Fibroblast of lung (primary cell): ENCODE measurements at regions not wholly inside any gene's neighbourhood (a gene's known extent, or its start where the extent isn't known, plus 50 kb on each side); places are given as distances from the start of the nearest gene placed in this dataset.

Experiments
- DNase-seq, 2 donors: peaks; one replicate each; pipeline versions ENCODE4 v3.0.0 to v3.0.0-alpha.2; 2010; ENCODE audit warnings: low read depth in 2 of 2
- H2AFZ ChIP-seq: 2 replicates; pipeline ENCODE4 v1.5.1; 2012; ENCODE audit warnings: low read length, control low read depth, inconsistent platforms
- H3K27ac ChIP-seq: 2 replicates; pipeline ENCODE4 v1.5.1; 2011; ENCODE audit warnings: low read length, control low read depth; ENCODE audit not compliant: insufficient read depth
- H3K27me3 ChIP-seq: 2 replicates; pipeline ENCODE4 v1.5.1; 2011; ENCODE audit warnings: mild to moderate bottlenecking, low read length; ENCODE audit not compliant: control insufficient read depth, insufficient read depth
- H3K36me3 ChIP-seq: 2 replicates; pipeline ENCODE4 v1.5.1; 2011; ENCODE audit warnings: low read length; ENCODE audit not compliant: control insufficient read depth, insufficient read depth
- H3K4me1 ChIP-seq: 2 replicates; pipeline ENCODE4 v1.5.1; 2011; ENCODE audit warnings: low read length; ENCODE audit not compliant: control insufficient read depth, insufficient read depth; ENCODE audit errors: extremely low read depth
- H3K4me2 ChIP-seq: 2 replicates; pipeline ENCODE4 v1.5.1; 2011; ENCODE audit warnings: low read length, control low read depth; ENCODE audit not compliant: insufficient read depth; ENCODE audit errors: extremely low read depth
- H3K4me3 ChIP-seq, 4 experiments: fragments of 200-600 bp in 1 of 4; sonication (generic) in 1 of 4; replicated peaks in 1 of 4; 2 replicates each; pipeline ENCODE4 v1.5.1; 2011 to 2016; ENCODE audit warnings: low read length in 4 of 4, low read depth in 3 of 4, mild to moderate bottlenecking in 3 of 4, control low read depth in 2 of 4, inconsistent platforms in 1 of 4, mixed read lengths in 1 of 4; ENCODE audit not compliant: insufficient read depth in 1 of 4; ENCODE audit errors: control extremely low read depth in 1 of 4
- H3K79me2 ChIP-seq: 2 replicates; pipeline ENCODE4 v1.5.1; 2012; ENCODE audit warnings: mild to moderate bottlenecking, low read length, inconsistent platforms; ENCODE audit not compliant: control insufficient read depth, insufficient read depth
- H3K9ac ChIP-seq: 2 replicates; pipeline ENCODE4 v1.5.1; 2011; ENCODE audit warnings: mild to moderate bottlenecking, low read length, control low read depth; ENCODE audit not compliant: insufficient read depth
- H3K9me3 ChIP-seq: 2 replicates; pipeline ENCODE4 v1.5.1; 2012; ENCODE audit warnings: low read depth, low read length; ENCODE audit not compliant: control insufficient read depth, insufficient read depth
- H4K20me1 ChIP-seq: 2 replicates; pipeline ENCODE4 v1.5.1; 2011; ENCODE audit warnings: low read length; ENCODE audit not compliant: control insufficient read depth, insufficient read depth; ENCODE audit errors: extremely low read depth
- CTCF ChIP-seq, 2 donors: IDR thresholded peaks in 1 of 2; conservative IDR thresholded peaks in 1 of 2; 1 replicate in 1 of 2; 2 replicates in 1 of 2; pipeline ENCODE4 v1.5.1; 2011 to 2012; ENCODE audit warnings: low read length in 2 of 2, control low read depth in 1 of 2, inconsistent platforms in 1 of 2, low read depth in 1 of 2, mild to moderate bottlenecking in 1 of 2
- EZH2 ChIP-seq: IDR thresholded peaks from 2 replicates; pipeline ENCODE4 v1.5.1; 2012; ENCODE audit warnings: low read length, control low read depth, mild to moderate bottlenecking; ENCODE audit errors: missing control alignments

GRCh38 chr12:87059231-87059630 is 803.0 kb upstream of the MGAT4C start:
- no peak overlapping the region for H3K4me3 ChIP-seq
- H3K27ac ChIP-seq, result no peak overlapping the region
- no peak overlapping the region for H3K4me2 ChIP-seq
- no peak overlapping the region for H3K9ac ChIP-seq
- no peaks in the 10 kb centered on the region for H3K27me3 ChIP-seq
- H2AFZ ChIP-seq, result no peak overlapping the region
- no peaks in the 10 kb centered on the region for H3K9me3 ChIP-seq
- no peaks in the 10 kb centered on the region for H4K20me1 ChIP-seq
- DNase-seq, result no peak
- H3K4me1 ChIP-seq, result no peaks in the 10 kb centered on the region
- TF ChIP-seq CTCF (conservative IDR thresholded peaks at IDR 0.05 in 1 of 2, IDR thresholded peaks at IDR 0.05 in 1 of 2; ENCODE audit: low read depth in 1 of 2, low read length in 2 of 2) (no peak), EZH2 (no peak)
- no peaks in the 10 kb centered on the region for H3K79me2 ChIP-seq
- no peaks in the 10 kb centered on the region for H3K36me3 ChIP-seq

GRCh38 chr12:87054226-87054625 is 798.0 kb upstream of the MGAT4C start:
- H3K27ac ChIP-seq, result no peak overlapping the region
- H4K20me1 ChIP-seq, result no peaks in the 10 kb centered on the region
- TF ChIP-seq CTCF (conservative IDR thresholded peaks at IDR 0.05 in 1 of 2, IDR thresholded peaks at IDR 0.05 in 1 of 2; ENCODE audit: low read depth in 1 of 2, low read length in 2 of 2) (no peak), EZH2 (no peak)
- no peaks in the 10 kb centered on the region for H3K36me3 ChIP-seq
- H3K27me3 ChIP-seq, result no peaks in the 10 kb centered on the region
- H3K4me2 ChIP-seq, result no peak overlapping the region
- no peak overlapping the region for H3K4me3 ChIP-seq
- DNase-seq, result peak in 1 of 2 donors; percentile 61
- H3K4me1 ChIP-seq, result no peaks in the 10 kb centered on the region
- no peak overlapping the region for H2AFZ ChIP-seq
- H3K9me3 ChIP-seq, result no peaks in the 10 kb centered on the region
- H3K9ac ChIP-seq, result no peak overlapping the region
- H3K79me2 ChIP-seq, result no peaks in the 10 kb centered on the region

- Histone ChIP-seq H3K27me3 (no peaks in the 10 kb centered on the region), H3K36me3 (no peaks in the 10 kb centered on the region), H4K20me1 (no peaks in the 10 kb centered on the region), H3K9me3 (no peaks in the 10 kb centered on the region), H3K79me2 (no peaks in the 10 kb centered on the region), H2AFZ (no peak overlapping the region), H3K4me2 (no peak overlapping the region), H3K27ac (no peak overlapping the region), H3K4me1 (no peaks in the 10 kb centered on the region), H3K9ac (no peak overlapping the region), H3K4me3 (no peak overlapping the region)
- DNase-seq, result peak; percentile 1 to 3
- TF ChIP-seq CTCF (conservative IDR thresholded peaks at IDR 0.05 in 1 of 2, IDR thresholded peaks at IDR 0.05 in 1 of 2; ENCODE audit: low read depth in 1 of 2, low read length in 2 of 2) (no peak), EZH2 (no peak)
These were observed 795.4 kb upstream of the MGAT4C start for GRCh38 chr12:87051621-87052020.
